IMR-90 (cell line): ENCODE measurements at regions not wholly inside any gene's neighbourhood (a gene's known extent, or its start where the extent isn't known, plus 50 kb on each side); places are given as distances from the start of the nearest gene placed in this dataset.

Source experiments
- CHD1 ChIP-seq: IDR thresholded peaks from 2 replicates; pipeline ENCODE4 v1.6.1; 2012; ENCODE audit warnings: low read depth, low read length, improper control_type of control experiment
- CTCF ChIP-seq: conservative IDR thresholded peaks from 2 replicates; pipeline ENCODE4 v1.5.1; 2012; ENCODE audit warnings: mild to moderate bottlenecking, low read depth, low read length, improper control_type of control experiment
- FOS ChIP-seq: fragments of 150-350 bp; IDR thresholded peaks from 2 replicates; pipeline ENCODE4 v1.6.1; 2016; ENCODE audit warnings: low read depth, low read length
- NFE2L2 ChIP-seq: fragments of 150-350 bp; IDR thresholded peaks from 2 replicates; pipeline ENCODE4 v1.6.1; 2016; ENCODE audit warnings: low read depth, mild to moderate bottlenecking, low read length
- POLR2A ChIP-seq: IDR thresholded peaks from 2 replicates; pipeline ENCODE4 v1.6.1; 2012; ENCODE audit warnings: mild to moderate bottlenecking, low read depth, low read length
- RAD21 ChIP-seq: IDR thresholded peaks from 2 replicates; pipeline ENCODE4 v1.6.1; 2012; ENCODE audit warnings: low read length, improper control_type of control experiment
- RCOR1 ChIP-seq: IDR thresholded peaks from 2 replicates; pipeline ENCODE4 v1.6.1; 2012; ENCODE audit warnings: mild to moderate bottlenecking, low read length, improper control_type of control experiment; ENCODE audit not compliant: insufficient replicate concordance
- RFX5 ChIP-seq: IDR thresholded peaks from 2 replicates; pipeline ENCODE4 v1.8.0; 2012; ENCODE audit warnings: low read depth, mild to moderate bottlenecking, low read length, moderate library complexity
- SMC3 ChIP-seq: fragments of 150-350 bp; IDR thresholded peaks from 2 replicates; pipeline ENCODE4 v1.6.1; 2016; ENCODE audit warnings: low read depth, mild to moderate bottlenecking, antibody characterized with exemption, low read length, moderate library complexity
- USF2 ChIP-seq: fragments of 150-350 bp; IDR thresholded peaks from 2 replicates; pipeline ENCODE4 v1.6.1; 2017; ENCODE audit warnings: mild to moderate bottlenecking, antibody characterized with exemption, low read length, low read depth

DNA sequence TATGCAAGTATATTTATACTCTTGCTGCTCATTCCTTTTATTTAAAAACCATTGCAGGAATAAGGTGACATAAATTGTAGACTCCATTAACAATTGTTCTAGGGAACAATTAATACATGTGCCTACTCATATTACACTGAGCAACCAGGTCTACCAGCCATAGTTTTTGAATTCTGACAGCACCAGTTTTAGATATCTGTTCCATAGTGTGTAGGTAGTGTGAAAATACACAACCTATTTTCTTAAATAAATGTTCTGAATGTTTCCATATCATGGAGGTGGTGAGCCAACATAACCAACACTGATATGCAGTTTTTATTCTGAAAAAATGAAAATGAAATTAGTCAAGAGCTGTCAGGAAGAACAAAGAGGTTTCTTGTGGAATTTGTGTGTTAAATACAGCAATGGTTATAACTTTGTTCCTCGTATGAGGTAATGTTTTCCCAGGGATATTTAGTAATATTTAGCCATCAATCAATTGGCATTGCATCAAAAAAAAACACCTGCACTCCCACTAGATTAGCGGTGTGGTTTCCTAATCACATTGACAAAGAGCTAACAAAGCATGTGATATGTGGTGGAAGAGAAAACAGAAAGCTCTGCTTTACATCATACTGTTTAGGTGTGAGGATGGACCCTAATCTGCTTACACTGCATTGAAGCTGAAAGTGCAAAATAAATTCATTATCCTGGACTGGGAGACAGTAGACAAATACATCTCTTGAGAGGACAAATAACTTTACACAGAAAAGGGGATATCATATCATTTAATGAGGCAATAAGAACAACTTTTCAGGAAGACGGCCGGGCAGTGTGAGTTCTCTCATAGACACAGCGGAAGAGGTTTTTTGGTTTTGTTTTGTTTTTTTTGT is 369.5 kb upstream of the THBS1 start:
- no peak for TF ChIP-seq CTCF
- TF ChIP-seq POLR2A = no peak
- TF ChIP-seq RFX5 = no peak
- TF ChIP-seq NFE2L2 = no peak
- TF ChIP-seq RAD21 = no peak
- TF ChIP-seq USF2 = no peak
- no peak for TF ChIP-seq FOS
- no peak for TF ChIP-seq SMC3
- no peak for TF ChIP-seq RCOR1
- TF ChIP-seq CHD1 = no peak
